GM21367 (cell line): ENCODE measurements at regions not wholly inside any gene's neighbourhood (a gene's known extent, or its start where the extent isn't known, plus 50 kb on each side); places are given as distances from the start of the nearest gene placed in this dataset.

Experiments used
- ATAC-seq: cut with Tn5 transposase; IDR thresholded peaks from one replicate; pipeline ENCODE4 v1.9.1; 2021; ENCODE audit not compliant: unreplicated experiment

DNA sequence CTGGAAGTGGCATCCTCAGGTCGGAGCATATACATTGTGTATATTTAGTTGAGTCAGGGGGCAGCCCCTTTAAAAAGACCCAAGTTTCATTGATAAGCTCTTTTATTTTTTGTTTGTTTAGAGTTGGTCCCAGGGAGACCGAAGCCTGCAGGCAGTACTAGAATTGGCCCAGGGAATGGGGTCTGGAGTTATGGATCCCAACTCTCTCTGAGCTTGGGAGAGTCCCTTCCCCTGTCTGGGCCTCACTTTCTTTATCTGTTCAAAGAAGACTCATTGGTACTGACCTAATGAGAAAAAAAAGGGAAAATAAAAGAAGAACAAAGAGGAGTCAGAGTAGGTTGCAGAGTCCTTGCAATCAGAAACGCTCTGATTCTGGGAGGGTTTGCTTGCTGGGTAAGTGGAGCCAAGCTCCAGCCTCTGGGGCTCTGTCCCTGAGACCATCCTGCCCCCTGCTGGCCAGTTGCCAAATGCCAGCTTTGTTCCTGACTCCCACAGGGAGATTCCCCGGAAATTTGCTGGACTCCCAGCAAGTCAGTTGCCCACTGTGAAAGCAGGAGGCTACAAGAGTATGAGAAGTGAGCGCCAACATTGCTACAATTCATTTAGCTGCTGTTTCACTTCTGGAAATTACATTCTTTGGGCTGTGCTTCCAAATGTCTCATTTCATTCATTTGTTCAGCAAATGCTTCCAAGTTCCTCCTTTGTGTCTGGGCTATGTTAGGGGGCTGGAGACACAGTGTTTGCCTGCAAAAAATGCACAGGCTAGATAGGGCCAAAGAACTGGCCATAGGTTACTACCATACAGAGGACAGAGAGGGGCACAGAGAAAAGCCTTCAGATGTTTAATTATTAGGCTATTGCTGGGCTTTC, 156.2 kb downstream of the MELK start:
- no peak for ATAC-seq

DNA sequence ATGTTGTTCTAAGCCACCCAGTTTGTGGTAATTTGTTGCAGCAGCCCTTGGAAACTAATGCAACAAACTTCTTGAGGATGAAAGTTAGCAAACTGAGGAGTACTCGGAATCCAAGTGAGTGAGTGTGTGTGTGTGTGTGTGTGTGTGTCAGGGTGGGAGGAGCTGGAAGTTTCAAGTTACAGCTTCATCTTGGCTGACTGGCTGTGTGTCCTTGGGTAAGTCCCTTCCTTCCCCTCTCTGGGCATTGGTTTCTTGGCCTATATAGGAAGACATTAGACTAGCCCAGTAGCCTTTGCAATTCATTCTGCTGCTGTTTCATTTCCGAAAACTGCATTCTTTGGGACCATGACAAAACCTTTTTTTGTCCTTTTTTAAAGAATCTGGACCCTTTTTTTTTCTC, 157.2 kb downstream of the MELK start:
- no peak for ATAC-seq

DNA sequence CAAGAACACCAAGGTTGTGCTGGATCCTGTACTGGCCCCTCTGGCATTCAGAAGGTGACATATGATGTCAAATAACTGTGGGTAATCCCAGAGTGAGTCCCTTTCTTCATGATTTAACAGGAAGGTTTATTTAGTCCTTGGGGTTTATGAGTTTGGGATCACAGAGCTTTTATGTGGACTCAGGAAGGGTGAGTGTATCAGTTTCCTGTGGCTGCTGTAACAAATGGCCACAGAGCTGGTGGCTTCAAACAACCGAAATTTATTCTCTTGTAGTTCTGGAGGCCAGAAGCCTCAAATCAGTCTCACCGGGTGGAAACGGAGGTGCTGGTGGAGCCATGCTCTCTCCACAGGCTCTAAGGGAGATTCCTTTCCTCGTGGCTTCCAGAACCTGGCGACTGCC, 157.7 kb downstream of the MELK start:
- ATAC-seq, result no peak

DNA sequence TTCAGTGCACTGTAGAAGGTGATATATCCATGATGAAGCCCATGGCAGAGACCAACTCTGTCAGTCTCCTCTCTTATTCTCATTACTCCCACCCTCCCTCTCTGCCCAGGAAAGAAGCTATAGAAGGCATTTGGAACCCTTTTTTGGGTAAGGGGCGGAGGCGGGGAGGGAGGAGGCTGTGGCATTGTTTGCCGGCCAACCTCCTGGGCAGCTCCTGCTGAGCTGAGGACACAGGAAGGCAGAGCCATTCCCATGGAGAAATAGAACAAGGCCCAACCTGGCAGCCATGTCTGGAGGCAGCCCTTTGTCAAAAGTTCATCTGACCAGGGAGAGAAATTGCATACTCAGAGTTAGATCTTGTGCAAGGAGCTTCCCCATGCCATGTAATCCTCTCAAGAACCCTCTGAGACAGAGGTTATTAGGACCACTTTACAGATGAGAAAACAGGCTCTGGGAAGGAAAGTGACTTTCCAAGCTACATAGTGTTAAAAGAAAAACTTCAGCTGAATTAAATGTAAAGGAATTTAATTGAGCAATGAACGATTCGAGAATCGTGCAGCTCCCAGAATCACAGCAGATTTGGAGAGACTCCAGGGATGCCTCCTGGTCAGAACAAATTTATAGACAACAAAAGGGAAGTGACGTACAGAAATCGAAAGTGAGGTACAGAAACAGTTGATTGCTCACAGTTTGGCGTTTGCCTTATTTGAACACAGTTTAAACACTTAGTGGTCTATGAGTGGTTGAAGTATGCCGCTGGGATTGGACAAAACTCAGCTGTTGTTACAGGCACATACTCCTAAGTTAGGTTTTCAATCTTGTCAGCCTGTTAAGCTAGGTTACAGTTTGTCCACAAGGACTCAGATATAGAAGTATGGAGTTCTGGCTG, 158.6 kb downstream of the MELK start:
- ATAC-seq, result no peak

DNA sequence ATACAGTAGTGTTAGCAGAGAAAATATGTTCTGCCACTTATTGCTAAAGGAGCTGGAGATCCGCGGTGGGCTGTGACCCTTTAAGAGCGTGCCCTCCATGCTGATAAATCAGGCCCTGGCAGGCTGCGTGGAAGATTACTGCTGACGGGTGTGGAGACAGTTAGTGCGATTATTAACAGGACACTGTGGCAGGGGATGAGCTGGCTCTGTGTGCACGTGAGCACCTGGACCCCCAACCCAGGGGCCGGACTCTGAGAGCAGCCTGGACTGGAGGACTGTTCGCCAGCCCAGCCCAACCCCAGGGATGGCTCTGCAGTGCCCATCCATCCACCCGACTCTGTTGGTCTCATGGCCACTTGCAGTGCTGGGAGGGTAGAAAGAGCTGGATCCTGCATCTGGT, 162.0 kb downstream of the MELK start:
- no peak for ATAC-seq

DNA sequence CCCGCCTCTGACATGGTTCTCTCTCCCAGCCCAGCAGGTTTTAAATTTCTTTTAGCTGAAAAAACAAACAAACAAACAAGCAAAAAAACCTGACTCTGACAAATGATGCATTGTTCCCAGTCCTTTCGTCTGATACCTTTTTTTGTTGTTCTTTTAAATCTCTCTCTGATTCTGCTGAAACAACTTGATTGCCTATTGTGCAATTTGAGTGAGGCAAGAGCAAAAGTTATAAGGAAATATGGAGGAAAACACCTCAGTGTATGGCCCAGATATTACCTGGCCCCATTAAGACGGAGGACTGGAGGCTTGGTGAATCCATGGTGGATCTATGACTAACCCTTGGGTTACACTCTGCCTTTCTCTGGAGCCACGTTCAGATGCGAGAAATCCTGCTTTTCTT, 164.0 kb downstream of the MELK start:
- no peak for ATAC-seq

DNA sequence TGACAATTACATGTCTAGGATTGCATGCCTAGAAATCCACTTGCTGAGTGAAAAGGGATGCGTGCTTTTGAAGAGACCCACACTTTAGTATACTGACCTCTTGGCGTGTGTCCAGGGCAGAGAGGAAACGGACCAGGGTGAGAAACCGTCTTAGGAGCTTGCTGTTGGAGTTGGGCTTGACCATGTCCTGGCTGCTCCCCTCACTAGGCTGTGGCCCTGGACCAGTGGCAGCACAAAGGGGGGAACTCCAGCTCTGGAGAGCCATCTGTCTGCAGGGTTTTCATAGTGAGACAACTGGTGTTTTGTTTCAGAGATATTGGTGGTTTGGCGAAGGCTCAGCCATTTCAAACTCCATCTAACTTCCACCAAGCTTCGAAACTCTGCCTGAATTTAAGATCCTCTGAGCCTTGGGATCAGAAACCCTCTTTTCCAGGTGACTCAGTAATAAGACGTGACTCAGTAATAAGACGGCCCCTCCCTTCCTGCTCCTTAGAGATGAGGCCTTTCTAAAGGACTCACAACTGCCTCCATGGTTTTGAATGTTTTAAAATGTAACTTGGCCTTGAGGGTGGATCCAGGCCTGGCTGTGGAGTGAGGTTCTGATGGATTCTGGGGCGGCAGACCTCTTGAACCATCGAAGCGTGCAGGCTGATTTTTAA, 165.8 kb downstream of the MELK start:
- ATAC-seq, result no peak

DNA sequence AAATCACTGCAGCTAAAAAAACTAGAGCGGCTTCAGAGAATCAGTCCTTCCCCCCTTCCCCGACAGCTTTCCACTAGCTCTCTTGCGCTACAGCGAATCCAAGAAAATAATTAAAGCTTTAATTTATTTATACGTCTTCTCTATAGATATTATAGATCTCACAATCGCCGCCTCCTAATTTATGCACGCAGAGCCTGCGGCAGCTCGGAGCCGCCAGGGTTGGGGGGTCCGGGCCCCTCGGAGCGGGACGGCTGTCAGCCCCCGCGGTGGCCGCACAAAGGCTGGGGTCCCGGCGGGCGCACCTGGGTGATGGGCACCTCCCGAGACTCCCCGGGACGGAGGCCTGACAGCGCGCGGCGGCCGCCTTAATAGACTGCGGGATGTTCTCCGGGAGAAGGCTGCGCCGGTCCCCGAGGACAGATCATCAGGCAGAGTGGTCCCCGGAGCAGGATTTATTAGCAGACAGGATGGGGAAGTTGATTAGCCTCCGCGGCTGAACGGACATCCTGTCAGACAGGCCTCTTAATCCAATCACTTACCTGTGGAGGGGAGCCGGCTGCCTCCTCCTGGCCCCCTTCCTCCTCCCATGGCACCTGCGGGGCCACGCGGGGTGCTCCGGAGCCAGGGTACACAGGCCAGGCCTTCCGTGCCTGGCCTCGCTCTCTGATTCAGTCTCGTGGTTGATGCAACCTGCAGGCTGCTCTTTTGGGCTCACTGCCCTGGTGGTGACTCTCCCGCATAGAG, 166.8 kb downstream of the MELK start:
- no peak for ATAC-seq

DNA sequence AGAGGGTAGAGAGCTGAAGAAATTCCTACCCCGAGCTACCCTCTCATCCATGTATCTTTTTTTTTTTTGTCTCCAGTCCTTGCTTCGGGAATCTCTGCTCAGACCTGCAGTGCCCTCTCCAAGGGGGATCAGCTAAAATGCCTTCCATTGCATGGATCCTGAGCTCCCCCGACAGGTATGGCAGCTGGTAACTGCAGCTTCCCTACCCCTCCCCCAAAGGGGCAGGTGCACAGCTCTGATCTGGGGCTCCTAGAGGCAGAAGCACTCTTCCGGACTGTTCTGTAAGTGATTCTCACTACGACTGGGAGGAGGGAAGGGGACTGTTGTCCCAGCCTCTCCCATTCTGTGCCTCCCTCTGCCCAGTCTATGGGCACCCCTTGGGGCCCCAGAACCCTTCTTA, 169.6 kb downstream of the MELK start:
- ATAC-seq, result no peak

DNA sequence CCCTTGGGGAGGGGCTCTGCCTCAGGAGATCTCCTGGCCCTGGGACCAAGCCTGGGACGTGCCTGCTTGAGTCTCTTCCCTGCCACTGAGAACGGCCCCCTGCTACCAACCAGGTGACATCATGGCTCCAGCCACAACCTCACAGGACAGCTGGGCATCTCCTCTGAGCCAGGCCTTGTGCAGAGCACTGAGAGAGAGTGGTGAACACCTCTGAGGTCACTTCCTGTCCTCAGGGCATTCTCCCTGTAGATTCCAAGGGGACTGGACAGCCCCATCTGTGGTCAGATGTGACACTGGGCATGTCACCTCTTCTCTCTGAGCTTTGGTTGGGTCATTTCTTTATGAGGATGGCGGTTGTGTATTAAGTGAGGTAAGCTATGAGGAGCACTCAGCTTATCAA, 172.0 kb downstream of the MELK start:
- no peak for ATAC-seq

DNA sequence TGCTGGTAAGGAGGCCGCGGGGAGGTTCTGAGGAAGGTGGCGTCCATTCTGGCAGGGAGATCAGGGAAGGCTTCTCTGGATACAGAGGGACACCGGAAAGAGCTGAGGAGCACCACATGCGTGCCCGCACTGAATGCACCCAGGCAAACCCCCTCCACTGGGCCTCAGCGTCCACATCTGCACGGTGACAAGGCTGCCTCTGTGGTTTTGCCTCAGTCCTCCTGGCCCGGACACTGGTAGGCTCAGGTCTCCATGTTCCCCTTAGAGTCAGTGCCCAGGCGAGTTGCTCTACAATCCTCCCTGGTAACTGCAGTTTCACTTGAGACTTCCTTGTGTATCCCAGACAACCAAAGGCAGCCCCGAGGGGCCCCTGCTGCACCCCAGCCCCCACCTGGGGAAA, 173.3 kb downstream of the MELK start:
- no peak for ATAC-seq

DNA sequence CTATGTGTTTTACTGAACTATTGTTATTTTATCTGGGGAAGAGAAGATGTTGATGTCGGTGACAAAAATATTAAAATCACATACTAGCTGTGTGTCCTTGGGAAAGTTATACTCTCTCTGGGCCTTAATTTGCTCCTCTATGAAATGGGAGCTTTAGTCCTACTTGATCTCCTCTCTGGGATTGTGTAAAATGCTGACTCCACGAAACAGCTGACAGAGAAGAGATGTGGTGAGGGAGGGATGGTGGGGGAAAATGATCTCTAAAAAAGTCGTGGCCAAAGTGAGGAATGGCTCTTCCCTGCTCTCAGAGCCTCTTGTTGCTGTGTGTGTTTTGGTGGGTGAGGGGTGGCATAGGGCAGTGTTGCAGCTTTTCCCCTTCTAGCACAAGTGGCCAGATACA, 173.7 kb downstream of the MELK start:
- no peak for ATAC-seq

DNA sequence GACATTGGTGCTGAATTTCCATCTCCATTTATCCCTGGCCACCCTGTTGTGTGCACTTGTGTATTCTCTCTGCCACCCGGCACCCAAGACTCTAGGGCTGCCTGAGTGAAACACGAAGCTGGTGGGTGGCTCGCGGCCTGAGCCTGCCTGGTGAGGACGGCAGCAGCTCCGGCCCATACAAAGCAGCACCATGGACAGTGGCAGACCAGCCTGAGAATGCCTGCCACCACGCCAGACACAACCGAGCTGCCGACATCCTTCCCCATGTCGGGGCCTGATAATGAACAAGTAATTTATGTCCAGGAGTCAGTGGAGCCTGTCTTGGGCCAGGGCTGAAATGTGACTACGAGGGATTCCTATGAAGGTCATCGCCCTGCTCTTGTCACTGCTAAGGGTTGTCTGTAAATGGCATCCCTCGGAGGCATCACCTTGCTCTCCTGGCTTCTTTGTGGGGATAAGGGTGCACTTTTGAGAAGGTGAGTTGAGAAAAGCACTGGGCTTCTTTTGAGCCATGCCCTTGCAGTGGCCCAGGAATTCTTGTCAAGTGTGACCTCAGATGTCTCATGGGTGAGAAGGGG, 175.7 kb downstream of the MELK start:
- ATAC-seq, result no peak

DNA sequence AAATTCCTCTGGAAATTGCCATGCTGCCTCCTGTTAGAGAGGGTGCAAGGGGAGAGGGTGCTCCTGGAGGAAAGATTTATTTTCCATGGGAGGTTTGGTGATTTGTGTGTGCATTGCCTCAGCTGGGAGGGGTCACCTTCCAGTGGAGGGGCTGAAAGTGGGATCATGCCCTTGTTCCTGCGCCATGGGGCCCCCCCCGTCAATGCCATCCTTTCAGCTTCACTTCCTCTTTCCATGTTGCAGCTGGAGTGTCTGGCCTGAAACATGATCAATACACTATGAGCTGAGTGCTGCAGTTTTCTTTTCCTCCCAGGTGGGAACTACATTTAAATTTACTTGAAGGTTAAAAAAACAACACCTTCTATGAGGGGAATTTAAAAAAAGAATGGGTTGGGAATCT, 176.8 kb downstream of the MELK start:
- no peak for ATAC-seq

DNA sequence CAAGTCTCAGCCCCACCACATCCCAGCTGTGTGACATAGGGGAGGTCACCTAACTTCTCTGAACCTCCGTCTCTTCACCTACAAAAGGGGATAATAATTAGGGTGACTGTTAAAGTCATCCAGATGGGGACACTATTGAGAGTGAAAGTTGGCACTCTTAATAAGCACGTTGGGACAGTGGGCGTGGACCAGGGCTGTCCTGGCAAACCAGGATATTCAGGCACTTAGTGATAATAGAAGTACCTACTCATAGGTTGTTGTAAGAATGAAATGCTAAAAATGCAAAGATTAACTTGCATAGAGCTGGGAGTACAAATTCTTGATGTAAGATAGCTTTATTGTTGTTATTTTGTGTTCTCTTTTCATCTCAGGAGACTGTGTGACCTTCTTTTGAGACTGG, 177.9 kb downstream of the MELK start:
- no peak for ATAC-seq

DNA sequence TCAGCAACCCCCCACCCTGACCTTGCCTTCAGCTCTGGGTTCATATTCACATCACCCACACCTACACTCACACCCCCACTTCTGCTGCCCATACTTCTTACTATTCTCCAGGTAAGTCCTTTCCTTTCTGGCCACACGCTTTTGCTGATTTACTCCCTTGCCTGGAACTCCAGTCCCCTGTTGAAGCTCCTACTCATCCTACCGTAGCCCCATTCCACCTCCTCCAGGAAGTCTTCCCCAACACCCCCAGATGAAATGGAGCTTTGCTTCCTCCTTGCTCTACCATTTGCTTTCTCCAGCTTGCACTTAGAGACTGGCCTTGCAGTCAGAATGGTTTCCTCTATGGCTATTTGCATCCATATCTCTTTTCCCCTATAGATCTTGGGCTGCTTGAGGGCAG, 182.3 kb downstream of the MELK start:
- ATAC-seq, result no peak

DNA sequence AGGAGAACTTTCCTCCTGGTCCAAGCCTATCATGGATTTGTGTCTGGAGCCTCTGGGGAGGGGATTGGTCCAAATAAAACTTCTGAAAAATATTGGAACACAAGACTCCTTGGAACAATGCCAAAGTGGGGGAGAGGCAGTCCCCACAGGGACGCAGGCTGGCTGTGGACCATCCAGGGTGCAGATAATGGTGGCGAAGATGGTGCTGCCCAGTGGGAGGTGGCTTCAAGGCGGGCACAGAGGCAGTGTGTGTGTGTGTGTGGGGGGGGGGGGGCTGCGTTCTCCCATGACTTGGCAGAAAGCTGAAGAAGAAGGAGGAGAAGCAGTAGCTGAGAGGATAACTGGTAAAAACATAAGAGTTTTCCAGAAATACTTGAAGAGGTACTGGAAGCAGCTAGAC, 186.4 kb downstream of the MELK start:
- ATAC-seq, result no peak

DNA sequence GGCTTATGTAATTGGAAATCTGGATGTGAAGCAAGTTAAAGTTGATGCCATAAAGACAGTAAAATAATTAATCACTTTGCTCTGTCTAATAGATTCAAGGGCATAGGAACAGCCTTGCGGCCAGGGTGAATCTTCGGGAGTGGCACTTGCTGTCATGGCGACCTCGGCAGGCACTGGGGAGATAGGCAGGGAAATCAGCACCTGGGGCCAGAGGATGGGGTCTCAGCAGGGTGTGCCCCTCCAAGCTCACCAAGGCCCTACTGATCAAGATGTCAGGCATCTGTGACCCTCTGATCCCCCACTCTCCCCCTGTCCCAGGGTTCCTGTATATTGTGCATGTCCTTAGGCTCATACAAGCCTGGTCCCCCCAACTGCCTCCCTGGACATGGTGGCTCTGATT, 187.3 kb downstream of the MELK start:
- ATAC-seq, result no peak

DNA sequence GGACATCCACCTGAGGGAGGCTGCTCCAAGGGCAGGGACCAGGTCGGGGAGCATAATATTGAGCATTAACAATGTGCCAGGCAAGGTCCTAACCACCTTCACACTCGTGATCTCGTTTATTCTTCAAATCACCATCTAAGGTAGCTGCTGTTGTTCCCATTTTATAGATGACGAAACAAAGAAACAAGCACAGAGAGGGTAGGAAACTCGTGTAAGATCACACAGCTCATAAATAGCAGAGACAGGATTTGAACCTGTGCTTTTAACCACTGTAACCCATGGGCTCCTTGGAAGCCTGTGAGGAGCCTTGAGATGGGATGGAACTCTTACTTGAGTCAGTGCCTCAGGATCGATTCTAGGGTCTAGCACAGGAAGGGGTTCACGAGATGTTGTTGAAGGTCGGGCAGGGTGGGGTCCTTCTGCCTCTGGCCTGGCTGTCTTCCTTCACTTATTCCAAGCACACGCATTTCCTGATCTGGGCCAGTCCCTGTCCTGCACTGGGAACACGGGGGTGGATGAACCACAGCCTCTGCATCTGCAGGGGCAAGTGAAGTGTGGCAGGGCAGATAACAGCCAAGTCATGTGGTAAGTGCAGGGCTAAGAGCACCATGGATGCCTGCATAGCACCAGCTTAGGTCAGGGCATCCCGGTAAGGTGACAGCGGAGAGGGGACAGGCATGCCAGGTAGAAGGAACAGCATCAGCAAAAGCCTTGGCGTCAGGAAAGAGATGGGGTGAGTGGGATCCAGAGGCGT, 188.1 kb downstream of the MELK start:
- ATAC-seq, result no peak

DNA sequence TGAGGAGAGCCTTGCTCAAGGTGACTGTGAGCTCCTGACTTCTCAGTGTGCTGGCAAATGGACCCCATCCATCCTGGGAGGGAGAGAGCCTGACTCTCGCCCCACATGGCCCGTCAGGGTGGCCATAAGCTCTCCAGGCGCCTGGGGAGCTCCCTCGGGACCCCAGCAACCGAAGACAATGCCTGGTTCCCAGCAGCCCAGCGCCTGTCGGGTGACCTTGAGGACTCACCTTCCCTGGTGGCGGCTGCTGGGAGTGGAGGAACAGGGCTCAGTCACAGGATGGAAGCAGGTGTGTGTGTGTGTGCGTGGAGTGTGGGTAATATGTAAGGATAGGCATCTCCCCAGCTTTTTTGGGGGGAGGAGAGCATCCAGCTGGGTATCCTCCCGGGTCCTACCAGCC, 190.3 kb downstream of the MELK start:
- no peak for ATAC-seq
